ENCODE measurements at regions not wholly inside any gene's neighbourhood (a gene's known extent, or its start where the extent isn't known, plus 50 kb on each side); places are given as distances from the start of the nearest gene placed in this dataset.
"Not testable (repeated sequence)": the region's sequence is repeated elsewhere in the genome, so short reads cannot be mapped to it uniquely, and the experiment has no call there.

GRCh38 chr12:126952096-126953007 is 1314.6 kb upstream of the TMEM132C start:
- no peak for DNase-seq (ENCODE audit: low read depth in 2 of 2)

- DNase-seq (ENCODE audit: low read depth in 2 of 2): no peak
These were observed 1313.5 kb upstream of the TMEM132C start for GRCh38 chr12:126953365-126953889.

- DNase-seq (ENCODE audit: low read depth in 2 of 2): no peak
These were observed 1306.7 kb upstream of the TMEM132C start for GRCh38 chr12:126960221-126960620.

GRCh38 chr12:126960709-126961108 is 1306.3 kb upstream of the TMEM132C start:
- DNase-seq (ENCODE audit: low read depth in 2 of 2): no peak

GRCh38 chr12:126963825-126964224 is 1303.1 kb upstream of the TMEM132C start:
- no peak for DNase-seq (ENCODE audit: low read depth in 2 of 2)

GRCh38 chr12:126966498-126966897 is 1300.5 kb upstream of the TMEM132C start:
- no peak for DNase-seq (ENCODE audit: low read depth in 2 of 2)

GRCh38 chr12:126967152-126967551 is 1299.8 kb upstream of the TMEM132C start:
- no peak for DNase-seq (ENCODE audit: low read depth in 2 of 2)

- DNase-seq (ENCODE audit: low read depth in 2 of 2): no peak
These were observed 1292.2 kb upstream of the TMEM132C start for GRCh38 chr12:126974779-126975178.

GRCh38 chr12:126976579-126976978 is 1290.4 kb upstream of the TMEM132C start:
- DNase-seq (ENCODE audit: low read depth in 2 of 2): no peak

GRCh38 chr12:126979564-126979963 is 1287.4 kb upstream of the TMEM132C start:
- not testable (repeated sequence) for DNase-seq (ENCODE audit: low read depth in 2 of 2)

- no peak for DNase-seq (ENCODE audit: low read depth in 2 of 2)
These were observed 1284.3 kb upstream of the TMEM132C start for GRCh38 chr12:126982707-126983106.

GRCh38 chr12:126983735-126984134 is 1283.2 kb upstream of the TMEM132C start:
- DNase-seq (ENCODE audit: low read depth in 2 of 2): not testable (repeated sequence)

GRCh38 chr12:126985663-126986062 is 1281.3 kb upstream of the TMEM132C start:
- DNase-seq (ENCODE audit: low read depth in 2 of 2): not testable (repeated sequence)

GRCh38 chr12:126989532-126989931 is 1277.4 kb upstream of the TMEM132C start:
- DNase-seq (ENCODE audit: low read depth in 2 of 2): no peak

GRCh38 chr12:126993898-126994297 is 1273.1 kb upstream of the TMEM132C start:
- DNase-seq (ENCODE audit: low read depth in 2 of 2): no peak

GRCh38 chr12:126994599-126994998 is 1272.4 kb upstream of the TMEM132C start:
- DNase-seq (ENCODE audit: low read depth in 2 of 2): no peak

- DNase-seq (ENCODE audit: low read depth in 2 of 2): no peak
These were observed 1268.9 kb upstream of the TMEM132C start for GRCh38 chr12:126998031-126998430.

GRCh38 chr12:126998747-126999285 is 1268.2 kb upstream of the TMEM132C start:
- no peak for DNase-seq (ENCODE audit: low read depth in 2 of 2)

GRCh38 chr12:126999352-126999751 is 1267.6 kb upstream of the TMEM132C start:
- no peak for DNase-seq (ENCODE audit: low read depth in 2 of 2)

- no peak for DNase-seq (ENCODE audit: low read depth in 2 of 2)
These were observed 1261.6 kb upstream of the TMEM132C start for GRCh38 chr12:127005406-127005805.

- no peak for DNase-seq (ENCODE audit: low read depth in 2 of 2)
These were observed 1260.0 kb upstream of the TMEM132C start for GRCh38 chr12:127006972-127007371.

GRCh38 chr12:127008755-127009403 is 1258.1 kb upstream of the TMEM132C start:
- no peak for DNase-seq (ENCODE audit: low read depth in 2 of 2)
